GM13977 (cell line): ENCODE measurements at regions not wholly inside any gene's neighbourhood (a gene's known extent, or its start where the extent isn't known, plus 50 kb on each side); places are given as distances from the start of the nearest gene placed in this dataset.

Experiments
- DNase-seq: peaks from one replicate; pipeline ENCODE4 v3.0.0; 2012; ENCODE audit warnings: low spot score
- in situ Hi-C: fragments of 300-500 bp; cut with MboI; formaldehyde crosslinking; loops from one replicate; pipeline ENCODE4 v1.12.0; 2022; ENCODE audit warnings: low sequenced_read_pairs, low pct_unique_long_range_greater_than_20kb, mixed read lengths, inconsistent platforms; ENCODE audit not compliant: unreplicated experiment
- TF ChIP-seq, protein P1 (sequence below): IDR thresholded peaks from 2 replicates; pipeline ENCODE4 v1.5.1; 2012; ENCODE audit warnings: mild to moderate bottlenecking, control low read depth; ENCODE audit not compliant: insufficient read depth; ENCODE audit errors: extremely low read depth, missing control alignments

DNA sequence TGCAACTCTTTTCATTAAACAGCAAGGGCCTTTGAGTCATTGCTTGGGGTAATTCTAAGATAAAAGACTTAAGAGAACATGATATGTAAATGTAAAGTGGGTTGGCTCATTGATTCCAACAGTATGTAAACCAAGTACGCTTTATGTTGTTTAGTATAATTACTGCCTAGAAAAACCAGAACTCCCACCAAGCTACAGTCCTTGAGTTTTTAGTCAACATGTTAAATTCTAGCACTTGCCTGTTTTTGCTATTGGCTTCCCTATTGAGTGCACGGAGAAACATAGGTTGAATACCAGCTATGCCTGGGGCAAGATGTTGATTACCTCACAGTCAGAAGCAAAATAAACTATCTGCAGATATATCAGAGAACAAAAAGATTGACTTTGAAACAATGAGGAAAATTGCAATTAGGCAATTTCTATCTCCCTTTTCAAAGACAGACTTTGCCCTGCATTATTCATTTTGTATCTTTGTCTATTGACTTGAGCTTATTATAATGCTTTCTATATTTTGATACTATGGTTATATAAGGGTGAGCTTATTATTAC is 179.3 kb downstream of the ZPLD1 start:
- in situ Hi-C loops: no loop called here
- TF ChIP-seq, protein P1, sequence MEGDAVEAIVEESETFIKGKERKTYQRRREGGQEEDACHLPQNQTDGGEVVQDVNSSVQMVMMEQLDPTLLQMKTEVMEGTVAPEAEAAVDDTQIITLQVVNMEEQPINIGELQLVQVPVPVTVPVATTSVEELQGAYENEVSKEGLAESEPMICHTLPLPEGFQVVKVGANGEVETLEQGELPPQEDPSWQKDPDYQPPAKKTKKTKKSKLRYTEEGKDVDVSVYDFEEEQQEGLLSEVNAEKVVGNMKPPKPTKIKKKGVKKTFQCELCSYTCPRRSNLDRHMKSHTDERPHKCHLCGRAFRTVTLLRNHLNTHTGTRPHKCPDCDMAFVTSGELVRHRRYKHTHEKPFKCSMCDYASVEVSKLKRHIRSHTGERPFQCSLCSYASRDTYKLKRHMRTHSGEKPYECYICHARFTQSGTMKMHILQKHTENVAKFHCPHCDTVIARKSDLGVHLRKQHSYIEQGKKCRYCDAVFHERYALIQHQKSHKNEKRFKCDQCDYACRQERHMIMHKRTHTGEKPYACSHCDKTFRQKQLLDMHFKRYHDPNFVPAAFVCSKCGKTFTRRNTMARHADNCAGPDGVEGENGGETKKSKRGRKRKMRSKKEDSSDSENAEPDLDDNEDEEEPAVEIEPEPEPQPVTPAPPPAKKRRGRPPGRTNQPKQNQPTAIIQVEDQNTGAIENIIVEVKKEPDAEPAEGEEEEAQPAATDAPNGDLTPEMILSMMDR: no peak
- no peak for DNase-seq

DNA sequence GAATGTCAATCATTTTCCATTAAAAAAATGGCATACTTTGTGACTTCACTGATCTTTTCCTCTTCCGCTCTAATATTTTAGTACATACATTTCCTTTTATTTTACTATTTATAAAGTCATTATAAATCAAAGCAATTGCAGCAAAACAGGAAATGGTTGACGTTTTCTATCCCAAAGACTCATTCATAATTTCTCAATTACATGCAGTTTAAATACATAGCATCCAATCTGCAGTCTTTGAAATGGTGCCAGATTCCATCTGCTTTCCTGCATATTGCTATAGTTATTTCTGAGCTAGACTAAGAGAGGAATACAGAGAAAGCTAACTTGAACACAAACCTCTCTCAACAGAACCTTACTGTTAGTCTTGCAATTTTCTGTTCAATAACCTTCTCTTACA is 179.8 kb downstream of the ZPLD1 start:
- TF ChIP-seq, protein P1: no peak
- in situ Hi-C loops: no loop called here

DNA sequence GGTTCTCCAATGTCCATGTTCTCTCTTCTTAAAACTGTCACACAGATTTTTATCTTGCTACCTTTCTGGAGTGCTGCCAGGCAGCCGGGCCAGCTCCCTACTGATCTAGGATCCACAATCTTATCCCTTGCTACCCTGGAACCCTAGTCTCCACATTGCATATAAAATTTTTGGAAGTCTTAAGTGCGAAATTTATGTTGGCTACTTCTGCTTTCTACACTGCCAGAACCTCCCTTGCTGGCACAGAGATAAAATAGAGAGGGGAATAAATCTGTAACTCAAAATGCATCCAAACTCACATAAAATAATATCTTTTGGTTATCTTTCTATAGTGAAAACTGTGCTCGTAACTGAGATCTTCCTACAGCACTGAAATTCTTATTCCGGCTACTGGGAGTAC is 182.6 kb downstream of the ZPLD1 start:
- no peak for DNase-seq
- TF ChIP-seq, protein P1: no peak
- in situ Hi-C loops: no loop called here

More for the DNA sequence above, 179.8 kb downstream of the ZPLD1 start:
- DNase-seq: no peak

DNA sequence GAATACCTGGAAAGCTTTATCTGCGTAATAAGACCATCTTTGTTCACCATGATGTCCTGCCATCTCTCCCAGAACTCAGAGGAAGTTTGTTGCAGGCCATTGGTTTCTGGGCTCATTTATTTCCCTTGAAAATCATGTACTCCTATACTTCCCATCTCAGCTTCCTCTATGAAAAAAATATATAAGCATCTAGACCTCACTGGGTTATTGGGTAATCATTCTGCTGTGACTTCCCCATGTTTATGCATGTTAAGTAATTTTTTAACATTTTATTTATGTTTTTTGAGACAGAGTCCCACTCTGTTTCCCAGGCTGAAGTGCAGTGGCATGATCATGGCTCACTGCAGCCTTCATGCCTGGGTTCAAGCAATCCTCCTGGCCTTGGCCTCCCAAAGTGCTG is 184.5 kb downstream of the ZPLD1 start:
- no peak for DNase-seq
- TF ChIP-seq, protein P1: no peak
- in situ Hi-C loops: no loop called here

DNA sequence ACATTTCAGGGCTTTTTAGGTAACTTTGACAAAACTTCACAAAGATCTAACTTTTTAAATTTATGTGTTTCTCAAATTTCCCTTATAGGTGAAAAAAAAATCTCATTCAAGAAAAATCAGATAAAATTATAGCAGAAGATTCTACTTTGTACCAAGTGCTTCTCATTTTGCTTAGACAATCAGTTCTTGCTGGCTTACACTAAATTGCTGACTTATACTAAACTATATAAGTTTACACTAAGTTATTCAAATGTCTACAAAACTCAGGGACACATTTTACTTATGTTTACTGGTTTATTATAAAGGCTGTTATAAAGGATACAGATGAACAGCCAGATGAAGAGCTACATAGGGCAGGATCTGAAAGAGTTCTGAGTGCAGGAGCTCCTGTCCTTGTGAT is 195.1 kb downstream of the ZPLD1 start:
- DNase-seq: no peak
- in situ Hi-C loops: no loop called here
- TF ChIP-seq, protein P1: no peak

DNA sequence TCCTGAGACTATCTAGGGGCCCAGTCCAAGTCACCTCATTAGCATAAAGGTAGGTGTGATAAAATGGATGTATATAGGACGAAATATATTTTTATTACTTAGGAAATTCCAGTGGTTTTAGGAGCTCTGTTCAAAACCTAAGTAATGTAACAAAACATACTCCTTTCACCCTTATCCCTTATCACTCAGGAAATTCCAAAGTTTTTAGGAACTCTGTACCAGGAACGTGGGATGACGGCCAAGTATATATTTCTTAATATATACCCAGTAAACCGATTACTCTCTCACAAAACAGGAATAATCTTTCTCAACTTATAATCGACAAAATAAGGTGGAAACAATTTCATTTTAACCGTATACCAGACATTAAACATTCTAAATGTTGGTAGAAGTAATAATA is 195.7 kb downstream of the ZPLD1 start:
- no peak for DNase-seq
- in situ Hi-C loops: no loop called here
- TF ChIP-seq, protein P1: no peak

DNA sequence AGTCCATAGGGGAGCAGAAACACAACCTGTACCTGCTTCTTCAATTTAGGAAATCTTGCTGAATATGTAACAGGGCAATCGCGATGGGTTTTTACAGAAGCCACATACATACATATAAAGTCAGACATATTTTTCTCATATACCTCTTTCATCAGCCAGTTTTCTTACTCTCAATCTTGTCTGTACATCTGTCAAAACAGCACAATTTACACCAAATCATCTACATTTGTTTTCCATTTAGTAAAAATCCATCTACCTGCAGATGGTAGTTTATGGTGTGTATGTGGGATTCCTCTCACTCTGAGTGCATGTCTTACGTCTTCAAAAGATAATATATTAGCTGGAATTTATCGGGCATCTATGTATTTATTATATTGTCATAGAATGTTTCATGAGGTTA is 208.7 kb downstream of the ZPLD1 start:
- TF ChIP-seq, protein P1: no peak
- no peak for DNase-seq
- in situ Hi-C loops: no loop called here
